ENCODE measurements at regions not wholly inside any gene's neighbourhood (a gene's known extent, or its start where the extent isn't known, plus 50 kb on each side); places are given as distances from the start of the nearest gene placed in this dataset.

- TF ChIP-seq POLR2A (IDR thresholded peaks at IDR 0.05; ENCODE audit: low read depth, low read length) (no peak), POLR2AphosphoS5 (IDR thresholded peaks at IDR 0.05; ENCODE audit: low read depth, low read length) (no peak)
These were observed 246.8 kb downstream of the ADGRG6 start for GRCh38 chr6:142548566-142548965.
